ENCODE measurements at regions not wholly inside any gene's neighbourhood (a gene's known extent, or its start where the extent isn't known, plus 50 kb on each side); places are given as distances from the start of the nearest gene placed in this dataset.

DNA sequence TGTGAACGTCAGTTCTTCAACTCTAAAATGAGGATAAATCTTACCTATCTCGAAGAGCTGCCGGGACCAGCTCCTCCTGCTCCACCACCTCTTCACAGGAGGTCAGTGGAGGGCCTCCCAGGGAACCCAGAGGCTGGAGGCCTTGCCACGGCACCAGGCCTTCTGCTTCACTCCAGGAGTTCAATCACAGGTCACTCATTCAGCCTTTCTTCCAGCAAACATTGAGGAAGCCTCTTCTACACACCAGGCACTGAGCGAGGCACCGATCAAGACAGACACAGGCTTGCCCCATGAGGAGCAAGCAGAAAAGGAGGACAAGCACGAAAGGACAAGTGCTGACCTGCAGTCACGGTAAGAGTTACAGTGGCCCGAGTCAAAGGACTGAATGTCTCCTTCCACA lies 64.8 kb upstream of the WNT11 start:
- TF ChIP-seq MAX (IDR thresholded peaks at IDR 0.05; ENCODE audit: insufficient read depth, insufficient read length) (no peak), GATA2 (IDR thresholded peaks at IDR 0.05; ENCODE audit: insufficient read depth, insufficient read length, low read depth, low read length) (no peak), POLR2AphosphoS5 (IDR thresholded peaks at IDR 0.05; ENCODE audit: insufficient read depth, low read depth, low read length) (no peak), POLR2A (IDR thresholded peaks at IDR 0.05; ENCODE audit: low read depth, low read length) (no peak), EZH2 (IDR thresholded peaks at IDR 0.05; ENCODE audit: borderline replicate concordance, low read depth, low read length, severe bottlenecking) (no peak)
